Peyer's patch (tissue), 4 donors: ENCODE measurements at regions not wholly inside any gene's neighbourhood (a gene's known extent, or its start where the extent isn't known, plus 50 kb on each side); places are given as distances from the start of the nearest gene placed in this dataset.

Experiments used
- POLR2A ChIP-seq, 2 donors: fragments of 450-650 bp; IDR thresholded peaks; one replicate each; pipeline ENCODE4 v1.5.1; 2017; ENCODE audit warnings: antibody characterized with exemption in 2 of 2, mild to moderate bottlenecking in 2 of 2, moderate library complexity in 2 of 2
- TF ChIP-seq, protein P1 (sequence below), 6 experiments: fragments of 450-650 bp in 4 of 6; fragments of 200-600 bp in 2 of 6; sonication (generic) in 1 of 6; IDR thresholded peaks; one replicate each; pipeline ENCODE4 v1.5.1; 2017 to 2019; ENCODE audit warnings: antibody characterized with exemption in 6 of 6, mild to moderate bottlenecking in 3 of 6, moderate library complexity in 1 of 6

DNA sequence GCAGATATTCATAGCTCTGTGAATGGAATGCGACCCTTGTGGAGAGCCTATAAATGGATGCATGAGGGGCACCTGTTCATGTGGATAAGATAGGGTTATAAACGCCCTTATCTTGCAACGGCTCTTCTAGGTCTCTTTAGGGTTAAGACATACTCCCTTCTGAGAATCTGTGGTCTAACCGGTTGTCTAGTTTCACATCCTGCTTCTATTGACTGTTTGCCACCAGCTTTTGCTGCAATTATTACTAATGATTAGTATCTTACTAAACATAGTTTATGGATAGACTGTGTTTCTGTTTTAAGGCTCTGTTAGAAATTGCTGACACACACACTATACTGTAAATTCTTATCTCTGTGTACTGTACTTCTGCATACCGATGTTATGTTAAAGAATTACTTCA, 198.9 kb upstream of the CYLC2 start:
- TF ChIP-seq, protein P1, sequence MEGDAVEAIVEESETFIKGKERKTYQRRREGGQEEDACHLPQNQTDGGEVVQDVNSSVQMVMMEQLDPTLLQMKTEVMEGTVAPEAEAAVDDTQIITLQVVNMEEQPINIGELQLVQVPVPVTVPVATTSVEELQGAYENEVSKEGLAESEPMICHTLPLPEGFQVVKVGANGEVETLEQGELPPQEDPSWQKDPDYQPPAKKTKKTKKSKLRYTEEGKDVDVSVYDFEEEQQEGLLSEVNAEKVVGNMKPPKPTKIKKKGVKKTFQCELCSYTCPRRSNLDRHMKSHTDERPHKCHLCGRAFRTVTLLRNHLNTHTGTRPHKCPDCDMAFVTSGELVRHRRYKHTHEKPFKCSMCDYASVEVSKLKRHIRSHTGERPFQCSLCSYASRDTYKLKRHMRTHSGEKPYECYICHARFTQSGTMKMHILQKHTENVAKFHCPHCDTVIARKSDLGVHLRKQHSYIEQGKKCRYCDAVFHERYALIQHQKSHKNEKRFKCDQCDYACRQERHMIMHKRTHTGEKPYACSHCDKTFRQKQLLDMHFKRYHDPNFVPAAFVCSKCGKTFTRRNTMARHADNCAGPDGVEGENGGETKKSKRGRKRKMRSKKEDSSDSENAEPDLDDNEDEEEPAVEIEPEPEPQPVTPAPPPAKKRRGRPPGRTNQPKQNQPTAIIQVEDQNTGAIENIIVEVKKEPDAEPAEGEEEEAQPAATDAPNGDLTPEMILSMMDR (IDR thresholded peaks at IDR 0.05), result no peak
- TF ChIP-seq POLR2A (IDR thresholded peaks at IDR 0.05), result no peak
